Right lobe of liver (tissue), 6 donors: ENCODE measurements at regions not wholly inside any gene's neighbourhood (a gene's known extent, or its start where the extent isn't known, plus 50 kb on each side); places are given as distances from the start of the nearest gene placed in this dataset.

Source experiments
- ATAC-seq, 4 donors: fragments of 200-7000 bp; cut with Tn5 transposase; one replicate each; pipeline ENCODE4 v1.9.1; 2020; ENCODE audit warnings: mild to moderate bottlenecking in 4 of 4, moderate library complexity in 4 of 4
- DNase-seq, 3 donors: peaks; one replicate each; pipeline ENCODE4 v3.0.0-alpha.2; 2020
- H3K27ac ChIP-seq, 3 donors: fragments of 200-600 bp; one replicate each; pipeline ENCODE4 v1.8.0; 2022
- H3K27me3 ChIP-seq, 2 donors: fragments of 200-600 bp; one replicate each; pipeline ENCODE4 v1.8.0; 2022
- H3K36me3 ChIP-seq, 4 donors: fragments of 200-600 bp; sonication (generic) in 1 of 4; one replicate each; pipeline versions ENCODE4 v1.5.1 to v1.8.0; 2017 to 2022; ENCODE audit warnings: control low read depth in 1 of 4
- H3K4me1 ChIP-seq, 4 donors: fragments of 200-600 bp; sonication (generic) in 1 of 4; one replicate each; pipeline versions ENCODE4 v1.5.1 to v1.8.0; 2017 to 2022; ENCODE audit warnings: control low read depth in 1 of 4
- H3K4me3 ChIP-seq, 3 donors: fragments of 200-600 bp; one replicate each; pipeline ENCODE4 v1.8.0; 2022
- H3K9me3 ChIP-seq, 4 donors: fragments of 200-600 bp; sonication (generic) in 1 of 4; one replicate each; pipeline versions ENCODE4 v1.5.1 to v1.8.0; 2017 to 2022; ENCODE audit warnings: control low read depth in 1 of 4
- POLR2A ChIP-seq: fragments of 450-650 bp; IDR thresholded peaks from one replicate; pipeline ENCODE4 v1.6.1; 2017; ENCODE audit warnings: antibody characterized with exemption, mild to moderate bottlenecking
- WGBS: methylation state at CpG from one replicate; pipeline ENCODE4 v1.1.6; 2018; ENCODE audit warnings: low coverage, low lambda C conversion rate; ENCODE audit not compliant: insufficient coverage; ENCODE audit errors: missing lambda C conversion rate; 5-methylcytosine and 5-hydroxymethylcytosine counted together
- intact Hi-C, 2 donors: fragments of 100-400 bp; cut with DNase I; formaldehyde crosslinking; loops; one replicate each; pipeline versions ENCODE4 v1.11.2 to v1.14.1; 2022
- TF ChIP-seq, protein P1 (sequence below), 4 donors: fragments of 200-600 bp in 3 of 4; fragments of 450-650 bp in 1 of 4; IDR thresholded peaks; one replicate each; pipeline versions ENCODE4 v1.5.1 to v1.8.0; 2016 to 2022; ENCODE audit warnings: antibody characterized with exemption in 4 of 4, mild to moderate bottlenecking in 2 of 4
- donor health status: DM: no; HTN: yes; CAD: no.
- donor health status: DM: no; HTN: no; CAD: no.
- donor health status: DM: no; HTN: no; CAD: no.
- donor health status: DM: no; HTN: yes; CAD: no.
- donor health status: DM: no; HTN: yes; CAD: no.

- 48% methylated on average over 2 of the region's 3 CpGs for WGBS
- TF ChIP-seq, protein P1, sequence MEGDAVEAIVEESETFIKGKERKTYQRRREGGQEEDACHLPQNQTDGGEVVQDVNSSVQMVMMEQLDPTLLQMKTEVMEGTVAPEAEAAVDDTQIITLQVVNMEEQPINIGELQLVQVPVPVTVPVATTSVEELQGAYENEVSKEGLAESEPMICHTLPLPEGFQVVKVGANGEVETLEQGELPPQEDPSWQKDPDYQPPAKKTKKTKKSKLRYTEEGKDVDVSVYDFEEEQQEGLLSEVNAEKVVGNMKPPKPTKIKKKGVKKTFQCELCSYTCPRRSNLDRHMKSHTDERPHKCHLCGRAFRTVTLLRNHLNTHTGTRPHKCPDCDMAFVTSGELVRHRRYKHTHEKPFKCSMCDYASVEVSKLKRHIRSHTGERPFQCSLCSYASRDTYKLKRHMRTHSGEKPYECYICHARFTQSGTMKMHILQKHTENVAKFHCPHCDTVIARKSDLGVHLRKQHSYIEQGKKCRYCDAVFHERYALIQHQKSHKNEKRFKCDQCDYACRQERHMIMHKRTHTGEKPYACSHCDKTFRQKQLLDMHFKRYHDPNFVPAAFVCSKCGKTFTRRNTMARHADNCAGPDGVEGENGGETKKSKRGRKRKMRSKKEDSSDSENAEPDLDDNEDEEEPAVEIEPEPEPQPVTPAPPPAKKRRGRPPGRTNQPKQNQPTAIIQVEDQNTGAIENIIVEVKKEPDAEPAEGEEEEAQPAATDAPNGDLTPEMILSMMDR (IDR thresholded peaks at IDR 0.05): no peak
- TF ChIP-seq POLR2A: no peak
- H3K36me3 ChIP-seq: no peaks in the 10 kb centered on the region
- H3K4me3 ChIP-seq: no peak overlapping the region
- DNase-seq: peak in 1 of 3 donors; percentile 5
- intact Hi-C loops: no loop called here
- ATAC-seq: no peak
- H3K4me1 ChIP-seq: no peaks in the 10 kb centered on the region
- no peaks in the 10 kb centered on the region for H3K9me3 ChIP-seq
- no peak overlapping the region for H3K27ac ChIP-seq
- H3K27me3 ChIP-seq: no peaks in the 10 kb centered on the region
These were observed 161.9 kb upstream of the TSHZ3 start for GRCh38 chr19:31511098-31511497.

DNA sequence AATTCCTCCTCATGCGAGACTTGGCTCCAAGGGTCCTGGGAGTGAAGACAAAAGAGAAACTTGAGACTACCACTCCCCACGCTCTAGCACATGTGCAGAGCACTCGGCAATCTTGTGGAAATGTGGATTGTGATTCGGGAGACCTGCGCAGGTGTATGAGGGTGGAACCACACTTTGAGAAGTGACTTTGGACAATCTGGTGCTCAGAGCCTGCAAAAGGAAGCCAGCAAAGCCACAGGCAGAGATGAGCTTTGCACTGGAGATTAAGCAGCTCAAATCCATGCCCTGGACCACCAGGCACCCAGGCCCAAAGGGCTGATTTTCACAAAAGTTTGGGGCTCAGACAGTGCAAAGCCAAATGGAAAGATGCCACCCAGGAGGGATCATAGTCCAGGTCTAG lies 162.5 kb upstream of the TSHZ3 start:
- Histone ChIP-seq H3K27ac (no peak overlapping the region), H3K36me3 (no peaks in the 10 kb centered on the region), H3K4me1 (no peaks in the 10 kb centered on the region), H3K4me3 (no peak overlapping the region), H3K27me3 (no peaks in the 10 kb centered on the region), H3K9me3 (no peaks in the 10 kb centered on the region)
- ATAC-seq (no peak), DNase-seq (peak in 1 of 3 donors; percentile 13)
- 84% methylated on average over 5 of the region's 5 CpGs for WGBS
- intact Hi-C loops: no loop called here
- TF ChIP-seq, protein P1 (IDR thresholded peaks at IDR 0.05): no peak
- TF ChIP-seq POLR2A: no peak

- no peaks in the 10 kb centered on the region for H3K27me3 ChIP-seq
- 66% methylated on average over 4 of the region's 10 CpGs for WGBS
These were observed 163.1 kb upstream of the TSHZ3 start for GRCh38 chr19:31512181-31512970.

DNA sequence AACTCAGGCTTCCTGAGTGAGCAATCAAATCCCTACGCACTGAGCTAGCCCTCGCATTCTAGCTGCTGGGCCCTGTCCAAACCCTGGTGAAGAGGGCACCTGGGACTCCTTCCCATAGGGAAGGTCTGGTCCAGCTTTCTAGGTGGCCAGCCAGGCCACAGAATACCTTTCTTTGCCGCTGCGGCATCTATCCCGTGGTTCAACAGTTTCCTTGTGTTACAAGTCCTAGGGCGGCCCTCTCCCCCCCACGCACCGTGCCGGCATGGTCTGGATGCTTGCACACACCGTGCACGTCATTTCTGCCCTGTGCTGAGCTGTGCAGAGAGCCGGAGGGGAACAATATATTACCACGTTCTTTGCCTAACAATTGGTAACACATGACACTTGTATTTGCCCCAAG lies 164.6 kb upstream of the TSHZ3 start:
- no peaks in the 10 kb centered on the region for H3K27me3 ChIP-seq
- H3K36me3 ChIP-seq: no peaks in the 10 kb centered on the region
- TF ChIP-seq POLR2A: no peak
- TF ChIP-seq, protein P1 (IDR thresholded peaks at IDR 0.05): no peak
- H3K4me3 ChIP-seq: no peak overlapping the region
- H3K27ac ChIP-seq: no peak overlapping the region
- ATAC-seq (no peak), DNase-seq (no peak)
- no peaks in the 10 kb centered on the region for H3K9me3 ChIP-seq
- intact Hi-C loops: no loop called here
- no peaks in the 10 kb centered on the region for H3K4me1 ChIP-seq
- 52% methylated on average over 6 of the region's 13 CpGs for WGBS

More at GRCh38 chr19:31512181-31512970, 163.1 kb upstream of the TSHZ3 start:
- Histone ChIP-seq H3K4me1 (no peaks in the 10 kb centered on the region), H3K4me3 (no peak overlapping the region), H3K9me3 (no peaks in the 10 kb centered on the region), H3K27ac (no peak overlapping the region), H3K36me3 (no peaks in the 10 kb centered on the region)
- TF ChIP-seq, protein P1 (IDR thresholded peaks at IDR 0.05): no peak
- TF ChIP-seq POLR2A: no peak
- intact Hi-C loops: no loop called here
- peak in 1 of 3 donors; percentile 17 for DNase-seq
- ATAC-seq: no peak
